Type B pancreatic cell (in vitro differentiated cells): ENCODE measurements at regions not wholly inside any gene's neighbourhood (a gene's known extent, or its start where the extent isn't known, plus 50 kb on each side); places are given as distances from the start of the nearest gene placed in this dataset.

ENCODE experiments used
- DNase-seq: peaks from one replicate; pipeline ENCODE4 v3.0.0; 2021; ENCODE audit warnings: mixed read lengths; ENCODE audit not compliant: unreplicated experiment; ENCODE audit errors: extremely low spot score
- H3K27ac Mint-ChIP-seq: 2 replicates; pipeline ENCODE4 v1.8.0; 2021; ENCODE audit warnings: mild to moderate bottlenecking, mixed read lengths
- H3K27me3 Mint-ChIP-seq: 2 replicates; pipeline ENCODE4 v1.8.0; 2021; ENCODE audit warnings: mixed read lengths
- H3K36me3 Mint-ChIP-seq: 2 replicates; pipeline ENCODE4 v1.8.0; 2021; ENCODE audit warnings: mixed read lengths
- H3K4me1 Mint-ChIP-seq: one replicate; pipeline ENCODE4 v1.8.0; 2021; ENCODE audit warnings: mixed read lengths; ENCODE audit not compliant: unreplicated experiment
- H3K4me3 Mint-ChIP-seq: 2 replicates; pipeline ENCODE4 v1.8.0; 2021; ENCODE audit warnings: mild to moderate bottlenecking, mixed read lengths
- H3K9me3 Mint-ChIP-seq: 2 replicates; pipeline ENCODE4 v1.8.0; 2021; ENCODE audit warnings: mixed read lengths
- CTCF ChIP-seq: fragments of 200-600 bp; sonication (generic); conservative IDR thresholded peaks from 2 replicates; pipeline ENCODE4 v1.5.0; 2021; ENCODE audit warnings: antibody characterized with exemption, mild to moderate bottlenecking

GRCh38 chr7:145184956-145185355, 349.1 kb upstream of the TPK1 start:
- Mint-ChIP-seq H3K36me3 (no peaks in the 10 kb centered on the region), H3K27ac (no peak overlapping the region), H3K27me3 (no peaks in the 10 kb centered on the region), H3K9me3 (no peaks in the 10 kb centered on the region), H3K4me1 (no peaks in the 10 kb centered on the region), H3K4me3 (no peak overlapping the region)
- no peak for TF ChIP-seq CTCF
- no peak for DNase-seq

- H3K4me3 Mint-ChIP-seq = no peak overlapping the region
- DNase-seq = no peak
- H3K27me3 Mint-ChIP-seq = no peaks in the 10 kb centered on the region
- H3K36me3 Mint-ChIP-seq = no peaks in the 10 kb centered on the region
- no peak overlapping the region for H3K27ac Mint-ChIP-seq
- no peak for TF ChIP-seq CTCF
- no peaks in the 10 kb centered on the region for H3K9me3 Mint-ChIP-seq
- no peaks in the 10 kb centered on the region for H3K4me1 Mint-ChIP-seq
Measured at GRCh38 chr7:145183069-145183468, 347.2 kb upstream of the TPK1 start.

GRCh38 chr7:145175366-145175765, 339.5 kb upstream of the TPK1 start:
- no peaks in the 10 kb centered on the region for H3K27me3 Mint-ChIP-seq
- H3K4me1 Mint-ChIP-seq = no peaks in the 10 kb centered on the region
- DNase-seq = no peak
- H3K27ac Mint-ChIP-seq = no peak overlapping the region
- no peak for TF ChIP-seq CTCF
- H3K36me3 Mint-ChIP-seq = no peaks in the 10 kb centered on the region
- H3K4me3 Mint-ChIP-seq = no peak overlapping the region
- H3K9me3 Mint-ChIP-seq = no peaks in the 10 kb centered on the region

- peak; percentile 60 for TF ChIP-seq CTCF
- Mint-ChIP-seq H3K4me1 (no peaks in the 10 kb centered on the region), H3K9me3 (no peaks in the 10 kb centered on the region), H3K27ac (no peak overlapping the region), H3K4me3 (no peak overlapping the region), H3K27me3 (peaks cover 7% of the 10 kb centered on the region), H3K36me3 (no peaks in the 10 kb centered on the region)
- no peak for DNase-seq
Measured at GRCh38 chr7:145169908-145170307, 334.1 kb upstream of the TPK1 start.

- Mint-ChIP-seq H3K27ac (no peak overlapping the region), H3K36me3 (no peaks in the 10 kb centered on the region), H3K27me3 (peaks cover 7% of the 10 kb centered on the region), H3K4me1 (no peaks in the 10 kb centered on the region), H3K9me3 (no peaks in the 10 kb centered on the region), H3K4me3 (no peak overlapping the region)
- no peak for TF ChIP-seq CTCF
- DNase-seq = no peak
Measured at GRCh38 chr7:145168879-145169278, 333.0 kb upstream of the TPK1 start.

GRCh38 chr7:145168427-145168826, 332.6 kb upstream of the TPK1 start:
- Mint-ChIP-seq H3K27me3 (peaks cover 7% of the 10 kb centered on the region), H3K27ac (no peak overlapping the region), H3K4me3 (no peak overlapping the region), H3K4me1 (no peaks in the 10 kb centered on the region), H3K9me3 (no peaks in the 10 kb centered on the region), H3K36me3 (no peaks in the 10 kb centered on the region)
- DNase-seq = no peak
- no peak for TF ChIP-seq CTCF
